ENCODE measurements at regions not wholly inside any gene's neighbourhood (a gene's known extent, or its start where the extent isn't known, plus 50 kb on each side); places are given as distances from the start of the nearest gene placed in this dataset.

DNA sequence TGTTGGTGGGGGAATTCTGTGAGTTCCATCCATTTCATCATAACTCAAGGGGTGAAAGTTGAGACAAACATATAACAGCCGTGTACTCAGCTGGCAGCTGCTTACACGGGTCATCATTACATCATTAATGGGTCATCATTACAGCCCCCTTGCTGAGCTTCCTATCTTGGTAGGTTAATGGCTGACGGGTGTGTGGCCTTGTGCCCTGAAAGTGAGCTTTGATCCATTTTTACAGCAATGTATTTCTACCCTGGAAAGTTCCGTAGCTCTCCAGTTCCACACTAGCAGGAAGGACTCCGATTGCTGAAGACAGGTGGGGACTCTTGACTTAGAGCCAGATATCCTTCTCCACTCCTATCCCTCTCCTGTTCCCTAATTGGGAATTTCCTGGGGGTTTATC, 105.2 kb upstream of the DLX2 start:
- TF ChIP-seq, protein P1, sequence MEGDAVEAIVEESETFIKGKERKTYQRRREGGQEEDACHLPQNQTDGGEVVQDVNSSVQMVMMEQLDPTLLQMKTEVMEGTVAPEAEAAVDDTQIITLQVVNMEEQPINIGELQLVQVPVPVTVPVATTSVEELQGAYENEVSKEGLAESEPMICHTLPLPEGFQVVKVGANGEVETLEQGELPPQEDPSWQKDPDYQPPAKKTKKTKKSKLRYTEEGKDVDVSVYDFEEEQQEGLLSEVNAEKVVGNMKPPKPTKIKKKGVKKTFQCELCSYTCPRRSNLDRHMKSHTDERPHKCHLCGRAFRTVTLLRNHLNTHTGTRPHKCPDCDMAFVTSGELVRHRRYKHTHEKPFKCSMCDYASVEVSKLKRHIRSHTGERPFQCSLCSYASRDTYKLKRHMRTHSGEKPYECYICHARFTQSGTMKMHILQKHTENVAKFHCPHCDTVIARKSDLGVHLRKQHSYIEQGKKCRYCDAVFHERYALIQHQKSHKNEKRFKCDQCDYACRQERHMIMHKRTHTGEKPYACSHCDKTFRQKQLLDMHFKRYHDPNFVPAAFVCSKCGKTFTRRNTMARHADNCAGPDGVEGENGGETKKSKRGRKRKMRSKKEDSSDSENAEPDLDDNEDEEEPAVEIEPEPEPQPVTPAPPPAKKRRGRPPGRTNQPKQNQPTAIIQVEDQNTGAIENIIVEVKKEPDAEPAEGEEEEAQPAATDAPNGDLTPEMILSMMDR (IDR thresholded peaks at IDR 0.05): no peak
- no peak for TF ChIP-seq PHF8 (IDR thresholded peaks at IDR 0.05; ENCODE audit: borderline replicate concordance, low read depth)
- TF ChIP-seq, protein P2, sequence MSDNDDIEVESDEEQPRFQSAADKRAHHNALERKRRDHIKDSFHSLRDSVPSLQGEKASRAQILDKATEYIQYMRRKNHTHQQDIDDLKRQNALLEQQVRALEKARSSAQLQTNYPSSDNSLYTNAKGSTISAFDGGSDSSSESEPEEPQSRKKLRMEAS (IDR thresholded peaks at IDR 0.05): no peak
- no peak for TF ChIP-seq HOXB13 (CRISPR knock-in tag; IDR thresholded peaks at IDR 0.05; ENCODE audit: low read depth)
- no peak for TF ChIP-seq RFX5 (IDR thresholded peaks at IDR 0.05)
- TF ChIP-seq CHD2 (IDR thresholded peaks at IDR 0.05; ENCODE audit: low read length, partially characterized antibody): no peak
- no peak for TF ChIP-seq SMC3 (IDR thresholded peaks at IDR 0.05)
- no peak for TF ChIP-seq POLR2A (IDR thresholded peaks at IDR 0.05; ENCODE audit: low read length)
- TF ChIP-seq CEBPB (IDR thresholded peaks at IDR 0.05): no peak
- no peak for TF ChIP-seq EP300 (IDR thresholded peaks at IDR 0.05)
- TF ChIP-seq, protein P3, sequence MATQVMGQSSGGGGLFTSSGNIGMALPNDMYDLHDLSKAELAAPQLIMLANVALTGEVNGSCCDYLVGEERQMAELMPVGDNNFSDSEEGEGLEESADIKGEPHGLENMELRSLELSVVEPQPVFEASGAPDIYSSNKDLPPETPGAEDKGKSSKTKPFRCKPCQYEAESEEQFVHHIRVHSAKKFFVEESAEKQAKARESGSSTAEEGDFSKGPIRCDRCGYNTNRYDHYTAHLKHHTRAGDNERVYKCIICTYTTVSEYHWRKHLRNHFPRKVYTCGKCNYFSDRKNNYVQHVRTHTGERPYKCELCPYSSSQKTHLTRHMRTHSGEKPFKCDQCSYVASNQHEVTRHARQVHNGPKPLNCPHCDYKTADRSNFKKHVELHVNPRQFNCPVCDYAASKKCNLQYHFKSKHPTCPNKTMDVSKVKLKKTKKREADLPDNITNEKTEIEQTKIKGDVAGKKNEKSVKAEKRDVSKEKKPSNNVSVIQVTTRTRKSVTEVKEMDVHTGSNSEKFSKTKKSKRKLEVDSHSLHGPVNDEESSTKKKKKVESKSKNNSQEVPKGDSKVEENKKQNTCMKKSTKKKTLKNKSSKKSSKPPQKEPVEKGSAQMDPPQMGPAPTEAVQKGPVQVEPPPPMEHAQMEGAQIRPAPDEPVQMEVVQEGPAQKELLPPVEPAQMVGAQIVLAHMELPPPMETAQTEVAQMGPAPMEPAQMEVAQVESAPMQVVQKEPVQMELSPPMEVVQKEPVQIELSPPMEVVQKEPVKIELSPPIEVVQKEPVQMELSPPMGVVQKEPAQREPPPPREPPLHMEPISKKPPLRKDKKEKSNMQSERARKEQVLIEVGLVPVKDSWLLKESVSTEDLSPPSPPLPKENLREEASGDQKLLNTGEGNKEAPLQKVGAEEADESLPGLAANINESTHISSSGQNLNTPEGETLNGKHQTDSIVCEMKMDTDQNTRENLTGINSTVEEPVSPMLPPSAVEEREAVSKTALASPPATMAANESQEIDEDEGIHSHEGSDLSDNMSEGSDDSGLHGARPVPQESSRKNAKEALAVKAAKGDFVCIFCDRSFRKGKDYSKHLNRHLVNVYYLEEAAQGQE (IDR thresholded peaks at IDR 0.05): no peak
- TF ChIP-seq, protein P4, sequence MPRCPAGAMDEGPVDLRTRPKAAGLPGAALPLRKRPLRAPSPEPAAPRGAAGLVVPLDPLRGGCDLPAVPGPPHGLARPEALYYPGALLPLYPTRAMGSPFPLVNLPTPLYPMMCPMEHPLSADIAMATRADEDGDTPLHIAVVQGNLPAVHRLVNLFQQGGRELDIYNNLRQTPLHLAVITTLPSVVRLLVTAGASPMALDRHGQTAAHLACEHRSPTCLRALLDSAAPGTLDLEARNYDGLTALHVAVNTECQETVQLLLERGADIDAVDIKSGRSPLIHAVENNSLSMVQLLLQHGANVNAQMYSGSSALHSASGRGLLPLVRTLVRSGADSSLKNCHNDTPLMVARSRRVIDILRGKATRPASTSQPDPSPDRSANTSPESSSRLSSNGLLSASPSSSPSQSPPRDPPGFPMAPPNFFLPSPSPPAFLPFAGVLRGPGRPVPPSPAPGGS (IDR thresholded peaks at IDR 0.05): no peak
- TF ChIP-seq, protein P5, sequence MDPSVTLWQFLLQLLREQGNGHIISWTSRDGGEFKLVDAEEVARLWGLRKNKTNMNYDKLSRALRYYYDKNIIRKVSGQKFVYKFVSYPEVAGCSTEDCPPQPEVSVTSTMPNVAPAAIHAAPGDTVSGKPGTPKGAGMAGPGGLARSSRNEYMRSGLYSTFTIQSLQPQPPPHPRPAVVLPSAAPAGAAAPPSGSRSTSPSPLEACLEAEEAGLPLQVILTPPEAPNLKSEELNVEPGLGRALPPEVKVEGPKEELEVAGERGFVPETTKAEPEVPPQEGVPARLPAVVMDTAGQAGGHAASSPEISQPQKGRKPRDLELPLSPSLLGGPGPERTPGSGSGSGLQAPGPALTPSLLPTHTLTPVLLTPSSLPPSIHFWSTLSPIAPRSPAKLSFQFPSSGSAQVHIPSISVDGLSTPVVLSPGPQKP (IDR thresholded peaks at IDR 0.05; ENCODE audit: low read depth, low read length): no peak

Measured in A549 (cell line).